ENCODE measurements at regions not wholly inside any gene's neighbourhood (a gene's known extent, or its start where the extent isn't known, plus 50 kb on each side); places are given as distances from the start of the nearest gene placed in this dataset.

DNA sequence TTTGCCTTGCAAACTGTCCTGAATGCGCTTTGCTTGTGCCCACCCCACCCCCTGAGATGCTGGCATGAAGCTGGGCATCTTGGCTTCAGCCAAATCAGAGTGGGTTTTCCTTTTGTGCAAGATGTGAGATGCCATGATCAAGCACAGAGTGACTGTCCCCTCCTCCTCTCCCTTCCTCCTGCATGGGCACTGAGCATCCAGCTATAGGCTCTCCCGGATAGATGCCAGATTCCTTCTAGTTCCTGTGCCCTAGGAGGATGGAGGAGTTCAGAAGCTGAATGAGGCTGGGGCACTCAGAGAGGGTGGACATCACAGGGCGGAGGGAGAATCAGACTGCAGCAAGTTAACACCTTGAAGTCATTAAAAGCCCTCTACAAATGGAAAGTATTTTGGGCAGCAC is 384.1 kb upstream of the CCL2 start:
- TF ChIP-seq, protein P1, sequence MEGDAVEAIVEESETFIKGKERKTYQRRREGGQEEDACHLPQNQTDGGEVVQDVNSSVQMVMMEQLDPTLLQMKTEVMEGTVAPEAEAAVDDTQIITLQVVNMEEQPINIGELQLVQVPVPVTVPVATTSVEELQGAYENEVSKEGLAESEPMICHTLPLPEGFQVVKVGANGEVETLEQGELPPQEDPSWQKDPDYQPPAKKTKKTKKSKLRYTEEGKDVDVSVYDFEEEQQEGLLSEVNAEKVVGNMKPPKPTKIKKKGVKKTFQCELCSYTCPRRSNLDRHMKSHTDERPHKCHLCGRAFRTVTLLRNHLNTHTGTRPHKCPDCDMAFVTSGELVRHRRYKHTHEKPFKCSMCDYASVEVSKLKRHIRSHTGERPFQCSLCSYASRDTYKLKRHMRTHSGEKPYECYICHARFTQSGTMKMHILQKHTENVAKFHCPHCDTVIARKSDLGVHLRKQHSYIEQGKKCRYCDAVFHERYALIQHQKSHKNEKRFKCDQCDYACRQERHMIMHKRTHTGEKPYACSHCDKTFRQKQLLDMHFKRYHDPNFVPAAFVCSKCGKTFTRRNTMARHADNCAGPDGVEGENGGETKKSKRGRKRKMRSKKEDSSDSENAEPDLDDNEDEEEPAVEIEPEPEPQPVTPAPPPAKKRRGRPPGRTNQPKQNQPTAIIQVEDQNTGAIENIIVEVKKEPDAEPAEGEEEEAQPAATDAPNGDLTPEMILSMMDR (IDR thresholded peaks at IDR 0.05; ENCODE audit: control extremely low read depth, extremely low read depth) = no peak
- WGBS, 2 donors = 79 to 91% methylated on average over 3 of the region's 3 CpGs
- no peak overlapping the region for H3K4me3 ChIP-seq
- ATAC-seq (ENCODE audit: insufficient read depth, low FRiP score) (no peak), DNase-seq (no peak)
- no peaks in the 10 kb centered on the region for H3K9me3 ChIP-seq (ENCODE audit: control insufficient read depth in 4 of 4, insufficient read depth in 3 of 4, low read length in 3 of 4)
- H3K27ac ChIP-seq (ENCODE audit: low read depth in 1 of 2, low read length in 1 of 2) = no peak overlapping the region
- no peaks in the 10 kb centered on the region for H3K36me3 ChIP-seq (ENCODE audit: control insufficient read depth in 4 of 4, insufficient read depth in 4 of 4, low read length in 4 of 4)
- no peaks in the 10 kb centered on the region for H3K4me1 ChIP-seq (ENCODE audit: control insufficient read depth in 5 of 5, insufficient read depth in 5 of 5, low read length in 5 of 5)
- H3K9ac ChIP-seq (ENCODE audit: insufficient read depth in 1 of 2, low read length in 2 of 2) = no peak overlapping the region
- H3K27me3 ChIP-seq (ENCODE audit: control insufficient read depth in 3 of 3, insufficient read depth in 3 of 3, low read length in 2 of 3) = peaks cover 0 to 8% (median 0%) of the 10 kb centered on the region in 3 donors

DNA sequence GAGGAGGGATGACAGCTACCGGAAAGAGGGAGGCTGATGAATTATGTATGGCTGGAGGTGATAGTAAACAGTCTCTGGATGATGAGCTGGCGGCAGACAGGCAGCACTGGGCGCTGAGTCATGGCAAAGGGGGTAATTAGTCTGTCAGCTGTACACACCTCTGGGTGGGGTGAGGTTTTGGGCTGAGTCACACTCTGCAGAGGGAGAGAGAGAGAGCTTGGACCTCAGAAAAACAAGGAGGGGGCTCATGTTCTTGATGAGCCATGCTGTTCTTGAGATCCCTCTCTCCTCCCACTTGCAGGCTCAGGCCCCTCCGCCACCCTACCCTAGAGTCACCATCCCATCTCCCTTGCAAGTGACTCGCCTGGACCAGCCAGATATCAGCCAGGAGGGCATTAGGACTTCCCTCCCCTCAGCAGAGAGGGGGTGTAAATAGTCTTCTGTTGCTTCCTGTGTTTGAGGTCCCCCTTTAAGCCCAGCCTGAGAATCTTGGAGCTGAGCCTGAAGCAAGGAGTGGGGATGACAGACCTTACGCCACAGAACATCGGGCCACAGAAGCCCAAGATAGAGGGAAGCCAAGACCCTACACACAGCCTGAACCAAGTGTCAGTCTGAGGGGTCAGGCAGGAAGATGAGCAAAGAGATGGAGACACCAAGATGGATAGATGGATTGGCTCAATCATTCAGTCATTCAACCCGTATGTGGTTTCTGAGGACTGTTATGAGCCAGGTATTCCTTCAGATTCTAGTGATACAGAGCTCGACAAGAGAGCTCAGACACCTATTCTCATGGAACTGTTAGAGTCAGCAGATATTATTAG is 383.2 kb upstream of the CCL2 start:
- no peak overlapping the region for H3K27ac ChIP-seq (ENCODE audit: low read depth in 1 of 2, low read length in 1 of 2)
- DNase-seq (peak in 1 of 3 donors; percentile 21), ATAC-seq (ENCODE audit: insufficient read depth, low FRiP score) (peak; percentile 66)
- TF ChIP-seq, protein P1 (IDR thresholded peaks at IDR 0.05; ENCODE audit: control extremely low read depth, extremely low read depth) = no peak
- no peak overlapping the region for H3K9ac ChIP-seq (ENCODE audit: insufficient read depth in 1 of 2, low read length in 2 of 2)
- no peak overlapping the region for H3K4me3 ChIP-seq
- 67 to 75% methylated on average over 9 of the region's 9 CpGs for WGBS, 2 donors
- peaks cover 0 to 2% (median 0%) of the 10 kb centered on the region in 4 donors for H3K9me3 ChIP-seq (ENCODE audit: control insufficient read depth in 4 of 4, insufficient read depth in 3 of 4, low read length in 3 of 4)
- H3K27me3 ChIP-seq (ENCODE audit: control insufficient read depth in 3 of 3, insufficient read depth in 3 of 3, low read length in 2 of 3) = peaks cover 0 to 8% (median 0%) of the 10 kb centered on the region in 3 donors
- no peaks in the 10 kb centered on the region for H3K4me1 ChIP-seq (ENCODE audit: control insufficient read depth in 5 of 5, insufficient read depth in 5 of 5, low read length in 5 of 5)
- no peaks in the 10 kb centered on the region for H3K36me3 ChIP-seq (ENCODE audit: control insufficient read depth in 4 of 4, insufficient read depth in 4 of 4, low read length in 4 of 4)

DNA sequence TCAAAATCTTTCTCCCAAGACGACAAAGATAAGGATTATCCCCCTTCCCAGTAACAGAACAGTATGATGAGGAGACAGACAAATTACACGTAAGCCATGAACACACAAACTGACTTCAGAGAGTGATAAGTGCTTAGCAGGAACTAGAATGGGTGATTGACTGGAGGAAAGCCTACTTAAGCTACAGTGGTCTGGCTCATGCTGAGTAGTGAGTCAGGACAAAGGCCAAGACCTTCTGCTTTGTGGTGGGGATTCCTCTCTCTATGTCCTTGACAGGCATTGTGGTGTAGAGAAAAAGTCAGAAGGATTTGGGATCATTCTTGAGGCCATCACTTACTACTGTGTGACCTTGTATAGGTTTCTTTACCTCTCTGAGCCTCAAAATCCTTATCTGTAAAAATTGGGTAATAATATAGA is 381.9 kb upstream of the CCL2 start:
- ATAC-seq (ENCODE audit: insufficient read depth, low FRiP score) (no peak), DNase-seq (no peak)
- Histone ChIP-seq H3K4me1 (ENCODE audit: control insufficient read depth in 5 of 5, insufficient read depth in 5 of 5, low read length in 5 of 5) (no peaks in the 10 kb centered on the region), H3K4me3 (no peak overlapping the region), H3K36me3 (ENCODE audit: control insufficient read depth in 4 of 4, insufficient read depth in 4 of 4, low read length in 4 of 4) (no peaks in the 10 kb centered on the region), H3K9me3 (ENCODE audit: control insufficient read depth in 4 of 4, insufficient read depth in 3 of 4, low read length in 3 of 4) (peaks cover 0 to 2% (median 0%) of the 10 kb centered on the region in 4 donors), H3K27me3 (ENCODE audit: control insufficient read depth in 3 of 3, insufficient read depth in 3 of 3, low read length in 2 of 3) (peaks cover 0 to 8% (median 0%) of the 10 kb centered on the region in 3 donors), H3K9ac (ENCODE audit: insufficient read depth in 1 of 2, low read length in 2 of 2) (no peak overlapping the region), H3K27ac (ENCODE audit: low read depth in 1 of 2, low read length in 1 of 2) (no peak overlapping the region)
- 72 to 75% methylated on average over 2 of the region's 2 CpGs for WGBS, 2 donors
- TF ChIP-seq, protein P1 (IDR thresholded peaks at IDR 0.05; ENCODE audit: control extremely low read depth, extremely low read depth) = no peak

Data from lung (tissue), 11 donors.